CD4-positive, alpha-beta memory T cell (primary cell): ENCODE measurements at regions not wholly inside any gene's neighbourhood (a gene's known extent, or its start where the extent isn't known, plus 50 kb on each side); places are given as distances from the start of the nearest gene placed in this dataset.
A peak's percentile ranks its signal among the peaks of the same experiment; 100 is the strongest.

Source experiments
- CTCF ChIA-PET: fragments of 350-600 bp; sonication (Branson Sonifier 250); formaldehyde crosslinking; loops from one replicate; lab custom pipeline; 2021; ENCODE audit warnings: inconsistent platforms; ENCODE audit not compliant: partially characterized antibody; lab: Charles Lee
- POLR2A ChIA-PET: fragments of 350-600 bp; sonication (Branson Sonifier 250); formaldehyde crosslinking; loops from one replicate; lab custom pipeline; 2021; ENCODE audit not compliant: partially characterized antibody; lab: Charles Lee
- DNase-seq, 5 donors: peaks; one replicate each; pipeline versions ENCODE4 v3.0.0 to v3.0.0-alpha.2; 2020 to 2022; ENCODE audit warnings: mixed read lengths in 1 of 5
- H3K27ac ChIP-seq: one replicate; pipeline ENCODE4 v1.7.0; 2013; ENCODE audit warnings: low read depth, low read length
- H3K27me3 ChIP-seq: 2 replicates; pipeline ENCODE4 v1.7.0; 2013; ENCODE audit warnings: mild to moderate bottlenecking, low read length, moderate library complexity; ENCODE audit not compliant: insufficient read depth
- H3K36me3 ChIP-seq: 2 replicates; pipeline ENCODE4 v1.7.0; 2013; ENCODE audit warnings: mild to moderate bottlenecking, low read length, moderate library complexity; ENCODE audit not compliant: insufficient read depth
- H3K4me1 ChIP-seq: 2 replicates; pipeline ENCODE4 v1.7.0; 2013; ENCODE audit warnings: mild to moderate bottlenecking, low read length, moderate library complexity; ENCODE audit not compliant: insufficient read depth
- H3K4me3 ChIP-seq, 2 donors: one replicate each; pipeline ENCODE4 v1.7.0; 2013; ENCODE audit warnings: low read length in 2 of 2, mild to moderate bottlenecking in 1 of 2
- H3K9me3 ChIP-seq, 2 donors: one replicate each; pipeline ENCODE4 v1.7.0; 2013; ENCODE audit warnings: low read length in 2 of 2, control low read depth in 1 of 2; ENCODE audit not compliant: control insufficient read depth in 1 of 2
- H3K27ac Mint-ChIP-seq, 7 donors: one replicate each; pipeline ENCODE4 v1.8.0; 2020 to 2021; ENCODE audit warnings: mixed read lengths in 7 of 7, mild to moderate bottlenecking in 6 of 7, inconsistent platforms in 3 of 7, moderate library complexity in 3 of 7
- H3K27me3 Mint-ChIP-seq, 2 donors: one replicate each; pipeline ENCODE4 v1.8.0; 2020 to 2021; ENCODE audit warnings: mixed read lengths in 2 of 2
- H3K36me3 Mint-ChIP-seq, 2 donors: one replicate each; pipeline ENCODE4 v1.8.0; 2020 to 2021; ENCODE audit warnings: mixed read lengths in 2 of 2, inconsistent platforms in 1 of 2, mild to moderate bottlenecking in 1 of 2
- H3K4me1 Mint-ChIP-seq, 4 donors: one replicate each; pipeline ENCODE4 v1.8.0; 2020 to 2021; ENCODE audit warnings: mixed read lengths in 4 of 4, mild to moderate bottlenecking in 1 of 4
- H3K4me3 Mint-ChIP-seq, 8 donors: one replicate each; pipeline ENCODE4 v1.8.0; 2020 to 2021; ENCODE audit warnings: mixed read lengths in 8 of 8, mild to moderate bottlenecking in 7 of 8, moderate library complexity in 6 of 8, inconsistent platforms in 3 of 8
- H3K9me3 Mint-ChIP-seq, 8 donors: one replicate each; pipeline ENCODE4 v1.8.0; 2020 to 2021; ENCODE audit warnings: mixed read lengths in 8 of 8, mild to moderate bottlenecking in 5 of 8, inconsistent platforms in 3 of 8, moderate library complexity in 1 of 8
- intact Hi-C: fragments of 100-400 bp; cut with micrococcal nuclease; formaldehyde crosslinking; loops from one replicate; pipeline ENCODE4 v1.15.1; 2023

DNA sequence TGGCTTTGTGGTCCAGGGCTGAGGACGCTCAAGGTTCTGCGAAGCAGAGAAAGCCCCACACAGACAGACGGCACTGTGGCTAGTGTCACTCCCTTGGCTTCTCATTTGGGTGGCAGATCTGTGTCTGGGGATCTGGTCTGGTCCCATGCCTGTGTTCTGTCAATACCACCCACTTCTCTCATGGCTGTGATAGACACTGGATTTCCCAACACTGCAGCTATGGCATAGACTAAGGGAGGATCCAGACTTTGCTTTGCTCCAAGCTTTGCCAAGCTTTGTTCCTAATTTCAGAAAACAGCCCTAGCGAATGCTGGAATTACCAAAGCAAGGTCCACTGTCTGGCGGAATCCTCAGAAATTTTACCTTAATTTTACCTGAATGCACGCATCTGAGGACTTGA lies 62.1 kb downstream of the GADD45G start:
- intact Hi-C loops: no loop called here
- no peaks in the 10 kb centered on the region for H3K36me3 Mint-ChIP-seq
- H3K36me3 ChIP-seq: no peaks in the 10 kb centered on the region
- H3K27ac ChIP-seq: no peak overlapping the region
- no peak overlapping the region for H3K27ac Mint-ChIP-seq
- no peaks in the 10 kb centered on the region for H3K9me3 ChIP-seq
- no peaks in the 10 kb centered on the region for H3K27me3 Mint-ChIP-seq
- peaks cover 0 to 3% (median under 1%) of the 10 kb centered on the region in 4 donors for H3K4me1 Mint-ChIP-seq
- no peak for DNase-seq
- no peak overlapping the region for H3K4me3 Mint-ChIP-seq
- H3K9me3 Mint-ChIP-seq: peaks cover 0 to 2% (median 0%) of the 10 kb centered on the region in 8 donors
- no peaks in the 10 kb centered on the region for H3K4me1 ChIP-seq
- CTCF ChIA-PET: no interaction called here
- POLR2A ChIA-PET: no interaction called here
- H3K4me3 ChIP-seq: no peak overlapping the region
- H3K27me3 ChIP-seq: no peaks in the 10 kb centered on the region

DNA sequence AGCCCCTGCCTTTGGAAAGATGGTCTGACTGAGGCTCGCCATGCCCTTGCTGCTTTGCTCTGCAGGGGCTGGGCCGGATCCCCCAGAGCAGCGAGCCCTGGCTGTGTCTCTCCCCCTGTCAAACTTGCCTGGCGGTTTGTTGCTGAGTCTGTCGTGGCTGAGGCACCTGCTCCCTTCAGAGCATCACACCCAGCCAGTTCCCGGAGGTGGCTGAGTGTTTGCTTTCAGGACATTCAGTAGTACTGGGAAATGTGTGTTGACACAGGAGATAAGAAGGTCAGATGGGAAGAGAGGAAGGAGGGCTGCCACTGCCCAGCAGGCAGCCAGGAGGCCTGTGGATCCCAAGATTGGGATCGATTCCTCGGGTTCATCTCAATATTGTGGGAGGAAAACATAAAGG lies 62.9 kb downstream of the GADD45G start:
- peaks cover 0 to 3% (median under 1%) of the 10 kb centered on the region in 4 donors for H3K4me1 Mint-ChIP-seq

DNA sequence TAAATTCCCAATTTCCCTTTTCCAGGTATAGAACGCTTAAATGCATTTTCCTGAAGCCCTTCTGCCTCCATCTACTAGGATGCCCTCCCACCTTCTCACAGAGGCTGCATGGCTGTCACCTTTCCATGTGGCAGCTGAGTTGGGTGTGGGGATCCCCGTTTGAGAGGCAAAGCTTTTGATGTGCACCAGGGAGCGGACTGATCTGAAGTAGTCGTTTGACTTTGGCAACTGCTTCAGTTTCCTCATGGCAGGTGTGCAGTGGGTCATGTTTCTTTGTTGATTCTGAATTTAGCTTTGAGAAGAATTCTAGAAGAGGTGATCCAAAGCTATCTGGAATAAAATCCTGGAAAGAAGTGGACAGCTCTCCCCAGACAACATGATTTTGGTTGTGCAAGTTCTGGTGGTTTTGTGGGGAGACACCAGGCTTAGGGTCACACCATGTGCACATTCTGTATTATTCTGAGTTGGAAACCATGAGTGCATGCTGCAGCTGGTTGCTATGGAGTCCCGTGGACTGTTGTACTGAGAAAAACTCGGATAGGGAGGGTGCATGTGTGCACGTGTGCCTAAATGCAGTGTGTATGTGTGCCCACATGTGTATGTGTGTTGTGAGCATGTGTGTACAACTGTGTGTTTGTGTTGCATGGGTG lies 63.5 kb downstream of the GADD45G start:
- no peak overlapping the region for H3K27ac Mint-ChIP-seq
- Histone ChIP-seq H3K4me1 (no peaks in the 10 kb centered on the region), H3K9me3 (no peaks in the 10 kb centered on the region), H3K27ac (no peak overlapping the region), H3K36me3 (no peaks in the 10 kb centered on the region), H3K27me3 (no peaks in the 10 kb centered on the region), H3K4me3 (no peak overlapping the region)
- intact Hi-C loops: no loop called here
- DNase-seq: no peak
- peaks cover 0 to 3% (median under 1%) of the 10 kb centered on the region in 4 donors for H3K4me1 Mint-ChIP-seq
- peaks cover 0 to 2% (median 0%) of the 10 kb centered on the region in 8 donors for H3K9me3 Mint-ChIP-seq
- ChIA-PET POLR2A (interaction anchor here (1.4 kb wide), 1 partner anchor 74 kb away, joined by 3 read pairs; no protein-coding TSS in a partner anchor), CTCF (no interaction called here)
- H3K36me3 Mint-ChIP-seq: no peaks in the 10 kb centered on the region
- no peak overlapping the region for H3K4me3 Mint-ChIP-seq
- H3K27me3 Mint-ChIP-seq: no peaks in the 10 kb centered on the region

More for the DNA sequence above, 62.9 kb downstream of the GADD45G start:
- intact Hi-C loops: no loop called here
- no peaks in the 10 kb centered on the region for H3K36me3 ChIP-seq
- H3K27me3 Mint-ChIP-seq: no peaks in the 10 kb centered on the region
- POLR2A ChIA-PET: no interaction called here
- no peak overlapping the region for H3K27ac ChIP-seq
- CTCF ChIA-PET: no interaction called here
- H3K27me3 ChIP-seq: no peaks in the 10 kb centered on the region
- no peaks in the 10 kb centered on the region for H3K9me3 ChIP-seq
- H3K4me3 Mint-ChIP-seq: no peak overlapping the region
- H3K4me3 ChIP-seq: no peak overlapping the region
- no peak overlapping the region for H3K27ac Mint-ChIP-seq
- no peaks in the 10 kb centered on the region for H3K4me1 ChIP-seq
- H3K9me3 Mint-ChIP-seq: peaks cover 0 to 2% (median 0%) of the 10 kb centered on the region in 8 donors
- DNase-seq: no peak
- no peaks in the 10 kb centered on the region for H3K36me3 Mint-ChIP-seq

DNA sequence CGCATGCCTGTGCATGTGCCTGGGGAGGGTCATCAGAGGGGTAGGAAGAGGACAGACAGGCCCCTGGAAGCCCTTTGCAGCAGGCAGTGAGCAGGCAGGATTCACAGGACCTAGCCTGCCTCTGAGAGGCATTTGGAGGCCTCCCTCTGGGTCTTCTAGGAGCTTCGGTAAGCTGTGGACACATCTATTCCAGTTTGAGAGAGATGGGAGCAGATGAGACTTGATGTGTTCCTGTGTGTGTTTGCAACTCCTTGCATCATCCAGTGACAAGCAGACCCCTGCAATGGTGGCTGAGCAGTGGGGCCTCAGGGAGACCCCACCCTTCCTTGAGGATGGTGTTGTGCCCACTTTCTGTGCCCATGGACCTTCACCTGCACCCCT lies 64.0 kb downstream of the GADD45G start:
- H3K4me1 Mint-ChIP-seq: peaks cover 0 to 3% (median under 1%) of the 10 kb centered on the region in 4 donors
- H3K4me1 ChIP-seq: no peaks in the 10 kb centered on the region
- H3K9me3 ChIP-seq: no peaks in the 10 kb centered on the region
- no peaks in the 10 kb centered on the region for H3K36me3 ChIP-seq
- H3K27ac Mint-ChIP-seq: no peak overlapping the region
- ChIA-PET CTCF (no interaction called here), POLR2A (interaction anchor here (1.4 kb wide), 1 partner anchor 74 kb away, joined by 3 read pairs; no protein-coding TSS in a partner anchor)
- no peaks in the 10 kb centered on the region for H3K27me3 Mint-ChIP-seq
- no peaks in the 10 kb centered on the region for H3K27me3 ChIP-seq
- H3K9me3 Mint-ChIP-seq: peaks cover 0 to 2% (median 0%) of the 10 kb centered on the region in 8 donors
- no peak for DNase-seq
- intact Hi-C loops: no loop called here
- no peak overlapping the region for H3K4me3 ChIP-seq
- no peak overlapping the region for H3K27ac ChIP-seq
- no peak overlapping the region for H3K4me3 Mint-ChIP-seq
- no peaks in the 10 kb centered on the region for H3K36me3 Mint-ChIP-seq

DNA sequence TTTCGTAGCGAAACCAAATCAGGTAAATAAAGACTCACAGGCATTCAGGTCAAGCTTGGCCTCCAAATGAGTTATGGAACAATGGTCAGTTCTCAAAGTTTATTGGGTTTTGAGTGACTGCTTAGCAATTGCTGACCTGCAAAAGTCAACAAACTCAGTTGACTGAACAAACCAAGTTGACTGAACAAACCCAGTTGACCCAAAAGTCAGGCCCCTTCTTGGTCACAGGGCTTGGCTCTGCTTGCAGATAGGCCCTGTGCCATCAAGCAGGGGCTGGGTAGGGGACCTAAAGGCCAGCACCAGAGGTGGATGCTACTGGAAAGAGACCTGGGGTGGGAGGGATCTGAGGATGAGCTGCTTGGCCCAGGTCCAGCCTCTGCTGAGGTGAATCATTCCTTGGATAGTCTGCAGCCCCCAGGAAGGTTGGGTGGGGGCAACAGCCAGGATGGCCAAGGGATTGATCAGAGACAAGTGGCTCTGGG lies 64.6 kb downstream of the GADD45G start:
- H3K27me3 Mint-ChIP-seq: no peaks in the 10 kb centered on the region
- Histone ChIP-seq H3K36me3 (no peaks in the 10 kb centered on the region), H3K27ac (no peak overlapping the region), H3K27me3 (no peaks in the 10 kb centered on the region), H3K4me1 (no peaks in the 10 kb centered on the region), H3K9me3 (no peaks in the 10 kb centered on the region), H3K4me3 (no peak overlapping the region)
- ChIA-PET POLR2A (interaction anchor here (1.4 kb wide), 1 partner anchor 73 kb away, joined by 3 read pairs; no protein-coding TSS in a partner anchor), CTCF (no interaction called here)
- H3K4me3 Mint-ChIP-seq: no peak overlapping the region
- DNase-seq: no peak
- intact Hi-C loops: no loop called here
- peaks cover 0 to 3% (median under 1%) of the 10 kb centered on the region in 4 donors for H3K4me1 Mint-ChIP-seq
- H3K27ac Mint-ChIP-seq: no peak overlapping the region
- H3K9me3 Mint-ChIP-seq: peaks cover 0 to 2% (median under 1%) of the 10 kb centered on the region in 8 donors
- H3K36me3 Mint-ChIP-seq: no peaks in the 10 kb centered on the region

DNA sequence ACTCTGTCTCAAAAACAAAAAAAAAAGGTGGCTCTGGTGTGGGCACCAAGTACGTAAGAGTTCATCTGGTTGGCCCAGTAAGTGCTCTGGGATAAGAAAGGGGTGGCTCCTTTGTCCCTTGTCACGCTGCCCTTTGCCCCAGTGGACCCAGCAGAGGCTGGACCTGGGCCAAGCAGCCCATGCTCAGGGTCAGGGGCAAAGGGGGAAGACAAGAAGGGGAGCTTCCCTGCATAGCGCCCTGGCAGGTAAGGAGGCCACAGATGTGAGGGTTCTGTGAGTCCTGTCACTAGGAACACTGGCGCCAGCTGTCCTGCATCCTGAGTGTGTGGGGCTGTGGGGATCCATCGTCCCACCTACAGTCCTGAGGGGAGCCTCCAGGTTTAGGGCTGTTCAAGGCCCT lies 65.3 kb downstream of the GADD45G start:
- no peak overlapping the region for H3K4me3 ChIP-seq
- Mint-ChIP-seq H3K36me3 (no peaks in the 10 kb centered on the region), H3K4me3 (no peak overlapping the region), H3K4me1 (peaks cover 0 to 3% (median under 1%) of the 10 kb centered on the region in 4 donors), H3K27me3 (no peaks in the 10 kb centered on the region), H3K9me3 (peaks cover 0 to 3% (median under 1%) of the 10 kb centered on the region in 8 donors), H3K27ac (no peak overlapping the region)
- no peaks in the 10 kb centered on the region for H3K9me3 ChIP-seq
- ChIA-PET POLR2A (no interaction called here), CTCF (no interaction called here)
- H3K36me3 ChIP-seq: no peaks in the 10 kb centered on the region
- H3K27me3 ChIP-seq: no peaks in the 10 kb centered on the region
- intact Hi-C loops: no loop called here
- no peak for DNase-seq
- H3K27ac ChIP-seq: no peak overlapping the region
- no peaks in the 10 kb centered on the region for H3K4me1 ChIP-seq

DNA sequence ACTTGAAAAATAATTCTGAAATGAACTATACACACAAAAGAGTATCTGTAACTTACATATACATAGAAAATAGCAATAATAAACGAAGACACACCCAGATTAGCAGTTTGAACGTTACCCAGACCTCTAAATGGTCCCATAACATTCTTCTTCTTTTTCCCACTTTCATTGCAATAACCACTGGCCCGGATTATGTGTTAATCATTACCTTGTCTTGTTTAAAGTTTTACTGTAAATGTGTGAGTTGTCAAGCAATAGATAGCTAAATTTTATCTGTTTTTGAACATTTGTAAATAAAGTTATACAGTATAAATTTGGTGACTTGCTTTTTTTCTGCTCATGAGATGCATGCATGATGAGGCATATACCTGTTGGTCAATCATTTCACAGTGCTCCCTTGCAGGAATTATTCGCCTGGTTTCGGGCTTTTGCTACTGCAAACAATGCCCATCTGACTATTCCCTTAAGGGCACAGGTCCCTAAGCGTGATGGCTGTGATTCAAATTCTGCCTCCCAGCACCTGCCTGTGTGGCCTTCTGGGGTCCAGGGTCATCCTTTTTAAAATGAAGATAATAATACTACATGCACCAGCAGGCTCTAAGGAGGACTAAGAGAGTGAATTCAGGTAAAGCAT lies 66.1 kb downstream of the GADD45G start:
- H3K27ac Mint-ChIP-seq: peak overlapping the region in 2 of 7 donors; percentile 6 to 76
- POLR2A ChIA-PET: no interaction called here

More for the DNA sequence above, 66.1 kb downstream of the GADD45G start:
- no peaks in the 10 kb centered on the region for H3K27me3 Mint-ChIP-seq
- Histone ChIP-seq H3K27me3 (no peaks in the 10 kb centered on the region), H3K27ac (no peak overlapping the region), H3K4me1 (no peaks in the 10 kb centered on the region), H3K9me3 (no peaks in the 10 kb centered on the region), H3K36me3 (no peaks in the 10 kb centered on the region), H3K4me3 (no peak overlapping the region)
- H3K4me3 Mint-ChIP-seq: no peak overlapping the region
- CTCF ChIA-PET: no interaction called here
- H3K4me1 Mint-ChIP-seq: peaks cover 0 to 3% (median under 1%) of the 10 kb centered on the region in 4 donors
- intact Hi-C loops: no loop called here
- no peaks in the 10 kb centered on the region for H3K36me3 Mint-ChIP-seq
- H3K9me3 Mint-ChIP-seq: peaks cover 0 to 3% (median under 1%) of the 10 kb centered on the region in 8 donors
- DNase-seq: no peak
